Omental fat pad (tissue), 3 donors: ENCODE measurements at regions not wholly inside any gene's neighbourhood (a gene's known extent, or its start where the extent isn't known, plus 50 kb on each side); places are given as distances from the start of the nearest gene placed in this dataset.

Source experiments
- ATAC-seq: fragments of 150-250 bp; one replicate; pipeline ENCODE4 v1.9.1; 2016; ENCODE audit warnings: mild to moderate bottlenecking, moderate library complexity; ENCODE audit not compliant: low FRiP score
- DNase-seq: peaks from one replicate; pipeline ENCODE4 v3.0.0-alpha.2; 2019; ENCODE audit warnings: low spot score
- CTCF ChIP-seq, 3 donors: fragments of 450-650 bp; IDR thresholded peaks; one replicate each; pipeline ENCODE4 v1.5.1; 2016 to 2017; ENCODE audit warnings: antibody characterized with exemption in 3 of 3, mild to moderate bottlenecking in 3 of 3, moderate library complexity in 2 of 3

DNA sequence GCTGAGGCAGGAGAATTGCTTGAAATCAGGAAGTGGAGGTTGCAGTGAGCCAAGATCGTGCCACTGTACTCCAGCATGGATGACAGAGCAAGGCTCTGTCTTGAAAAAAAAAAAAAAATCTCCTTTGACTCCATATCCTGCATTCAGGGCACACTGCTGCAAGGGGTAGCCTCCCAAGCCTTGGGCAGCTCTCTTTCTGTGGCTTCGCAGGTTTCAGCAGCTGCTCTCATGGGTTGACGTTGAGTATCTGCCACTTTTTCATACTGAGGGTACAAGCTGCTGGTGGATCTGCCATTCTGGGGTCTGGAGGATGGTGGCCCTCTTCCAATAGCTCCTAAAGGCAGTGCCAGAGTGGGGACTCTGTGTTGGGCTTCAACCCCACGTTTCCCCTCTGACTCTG lies 2198.1 kb upstream of the WWC1 start:
- no peak for ATAC-seq
- no peak for DNase-seq
- TF ChIP-seq CTCF (IDR thresholded peaks at IDR 0.05), result no peak

DNA sequence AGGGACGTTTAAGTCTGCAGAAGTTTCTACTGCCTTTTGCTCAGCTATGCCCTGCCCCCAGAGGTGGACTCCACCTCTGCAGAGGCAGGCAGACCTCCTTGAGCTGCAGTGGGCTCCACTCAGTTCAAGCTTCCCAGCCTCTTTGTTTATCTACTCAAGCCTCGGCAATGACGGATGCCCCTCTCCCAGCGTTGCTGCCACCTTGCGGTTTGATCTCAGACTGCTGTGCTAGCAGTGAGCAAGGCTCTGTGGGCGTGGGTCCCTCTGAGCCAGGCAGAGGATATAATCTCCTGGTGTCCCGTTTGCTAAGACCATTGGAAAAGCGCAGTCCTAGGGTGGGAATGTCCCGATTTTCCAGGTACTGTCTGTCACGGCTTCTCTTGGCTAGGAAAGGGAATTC lies 2188.5 kb upstream of the WWC1 start:
- no peak for TF ChIP-seq CTCF (IDR thresholded peaks at IDR 0.05)
- ATAC-seq, result no peak
- DNase-seq, result no peak

GRCh38 chr5:166111021-166111420 lies 2180.4 kb upstream of the WWC1 start:
- no peak for ATAC-seq
- DNase-seq, result no peak
- no peak for TF ChIP-seq CTCF (IDR thresholded peaks at IDR 0.05)

DNA sequence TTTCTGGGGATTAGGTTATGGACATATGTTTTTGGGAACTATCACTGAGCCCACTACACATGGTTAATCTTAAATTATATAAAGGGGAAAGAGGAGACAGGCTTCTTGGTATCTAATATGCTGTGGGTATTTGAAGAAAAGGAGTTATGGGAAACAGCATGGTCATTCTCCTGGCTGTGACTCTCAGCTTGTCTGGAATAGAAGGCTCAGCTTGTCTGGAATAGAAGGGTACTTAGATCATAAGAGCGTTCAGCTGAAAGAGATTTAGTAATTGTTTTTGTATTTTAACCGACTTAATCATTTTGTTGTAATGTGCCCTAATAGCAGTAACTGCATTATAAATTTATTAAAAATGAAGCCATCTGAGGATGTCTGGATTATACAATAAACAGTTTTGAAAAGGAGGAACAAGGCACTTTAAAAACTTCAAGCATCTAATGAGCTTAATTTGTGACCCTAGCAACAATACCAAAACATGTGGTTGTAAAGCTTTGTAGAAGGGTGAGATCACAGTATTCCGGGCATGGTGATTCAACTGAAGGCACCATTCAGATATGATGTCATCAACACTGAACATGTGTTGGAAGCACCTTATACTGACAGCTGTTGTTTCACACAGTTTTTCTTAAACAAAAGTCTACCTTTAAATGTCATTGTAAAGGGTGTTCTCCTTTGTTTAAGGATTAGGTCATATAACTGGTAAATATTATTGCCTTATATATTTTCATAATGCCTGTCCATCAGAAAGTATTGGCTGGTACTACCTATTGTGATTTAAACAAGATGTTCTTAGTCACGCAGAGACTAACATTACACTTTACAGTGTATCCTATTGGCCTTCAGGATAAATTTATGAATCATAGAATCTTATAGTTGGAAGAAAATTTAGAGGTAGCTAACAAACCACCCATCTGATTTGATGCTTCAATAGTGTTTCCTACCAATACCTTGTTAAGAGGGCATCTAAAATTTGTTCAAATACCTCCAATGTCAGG lies 2174.1 kb upstream of the WWC1 start:
- no peak for TF ChIP-seq CTCF (IDR thresholded peaks at IDR 0.05)
- DNase-seq, result no peak
- no peak for ATAC-seq

DNA sequence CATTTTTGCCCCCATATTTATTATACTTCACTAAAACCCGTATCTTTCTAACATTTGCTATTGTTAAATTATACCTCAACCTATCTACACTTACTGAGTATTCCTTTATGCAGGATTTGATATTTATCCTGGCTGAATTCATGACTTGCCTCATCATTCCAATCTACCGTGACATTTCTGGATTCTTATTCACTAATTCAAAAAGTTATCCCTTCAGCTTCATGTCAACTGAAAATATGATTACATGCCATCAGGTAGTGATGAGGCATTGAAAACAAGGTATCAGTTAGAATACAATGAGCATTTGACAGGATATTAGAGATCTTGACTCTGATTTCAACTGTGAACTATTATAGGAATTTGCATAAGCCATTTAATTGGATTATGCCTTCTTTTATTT lies 2171.9 kb upstream of the WWC1 start:
- no peak for ATAC-seq
- no peak for TF ChIP-seq CTCF (IDR thresholded peaks at IDR 0.05)
- no peak for DNase-seq

- no peak for DNase-seq
- ATAC-seq, result no peak
- no peak for TF ChIP-seq CTCF (IDR thresholded peaks at IDR 0.05)
Observed at GRCh38 chr5:166123717-166124116, 2167.7 kb upstream of the WWC1 start.
